ENCODE measurements at regions not wholly inside any gene's neighbourhood (a gene's known extent, or its start where the extent isn't known, plus 50 kb on each side); places are given as distances from the start of the nearest gene placed in this dataset.

- no peaks in the 10 kb centered on the region for H3K36me3 Mint-ChIP-seq
- Histone ChIP-seq H3K4me3 (replicated peaks in 1 of 3; ENCODE audit: low read depth in 2 of 3, low read length in 3 of 3) (no peak overlapping the region), H3K36me3 (replicated peaks in 1 of 2; ENCODE audit: control insufficient read depth in 1 of 2, insufficient read depth in 2 of 2, low read length in 2 of 2) (no peaks in the 10 kb centered on the region), H3K4me1 (ENCODE audit: control insufficient read depth in 1 of 2, insufficient read depth in 2 of 2, low read length in 2 of 2) (no peaks in the 10 kb centered on the region), H3K27me3 (ENCODE audit: control insufficient read depth in 2 of 2, insufficient read depth in 2 of 2, low read length in 2 of 2) (no peaks in the 10 kb centered on the region), H2AFZ (ENCODE audit: insufficient read depth, low read depth, low read length, poor library complexity, severe bottlenecking) (no peak overlapping the region), H3K9ac (ENCODE audit: insufficient read depth, low read length, poor library complexity, severe bottlenecking) (no peak overlapping the region), H3K4me2 (replicated peaks; ENCODE audit: extremely low read depth, low read length, poor library complexity, severe bottlenecking) (no peak overlapping the region), H3K79me2 (ENCODE audit: insufficient read depth, low read length) (no peaks in the 10 kb centered on the region), H3K27ac (ENCODE audit: low read depth in 1 of 2, low read length in 2 of 2) (no peak overlapping the region), H4K20me1 (ENCODE audit: insufficient read depth, low read length) (no peaks in the 10 kb centered on the region), H3K9me3 (replicated peaks in 1 of 2; ENCODE audit: control insufficient read depth in 1 of 2, insufficient read depth in 1 of 2, low read length in 2 of 2) (no peaks in the 10 kb centered on the region)
- intact Hi-C loops (cut with micrococcal nuclease), result no loop called here
- H3K4me1 Mint-ChIP-seq, result peaks cover 6% of the 10 kb centered on the region
- no peak for DNase-seq
- no peak overlapping the region for H3K4me3 Mint-ChIP-seq
- peak overlapping the region in 1 of 7 donors; percentile 35 for H3K27ac Mint-ChIP-seq
- WGBS (ENCODE audit: insufficient coverage), result 82% methylated on average over 1 of the region's 2 CpGs
- TF ChIP-seq, protein P1, sequence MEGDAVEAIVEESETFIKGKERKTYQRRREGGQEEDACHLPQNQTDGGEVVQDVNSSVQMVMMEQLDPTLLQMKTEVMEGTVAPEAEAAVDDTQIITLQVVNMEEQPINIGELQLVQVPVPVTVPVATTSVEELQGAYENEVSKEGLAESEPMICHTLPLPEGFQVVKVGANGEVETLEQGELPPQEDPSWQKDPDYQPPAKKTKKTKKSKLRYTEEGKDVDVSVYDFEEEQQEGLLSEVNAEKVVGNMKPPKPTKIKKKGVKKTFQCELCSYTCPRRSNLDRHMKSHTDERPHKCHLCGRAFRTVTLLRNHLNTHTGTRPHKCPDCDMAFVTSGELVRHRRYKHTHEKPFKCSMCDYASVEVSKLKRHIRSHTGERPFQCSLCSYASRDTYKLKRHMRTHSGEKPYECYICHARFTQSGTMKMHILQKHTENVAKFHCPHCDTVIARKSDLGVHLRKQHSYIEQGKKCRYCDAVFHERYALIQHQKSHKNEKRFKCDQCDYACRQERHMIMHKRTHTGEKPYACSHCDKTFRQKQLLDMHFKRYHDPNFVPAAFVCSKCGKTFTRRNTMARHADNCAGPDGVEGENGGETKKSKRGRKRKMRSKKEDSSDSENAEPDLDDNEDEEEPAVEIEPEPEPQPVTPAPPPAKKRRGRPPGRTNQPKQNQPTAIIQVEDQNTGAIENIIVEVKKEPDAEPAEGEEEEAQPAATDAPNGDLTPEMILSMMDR (IDR thresholded peaks at IDR 0.05), result no peak
- peaks cover 5 to 8% (median 5%) of the 10 kb centered on the region in 3 donors for H3K27me3 Mint-ChIP-seq (ENCODE audit: low read depth in 3 of 3)
- no peaks in the 10 kb centered on the region for H3K9me3 Mint-ChIP-seq
Measured at GRCh38 chr9:90720621-90721265, 78.1 kb upstream of the DIRAS2 start.

DNA sequence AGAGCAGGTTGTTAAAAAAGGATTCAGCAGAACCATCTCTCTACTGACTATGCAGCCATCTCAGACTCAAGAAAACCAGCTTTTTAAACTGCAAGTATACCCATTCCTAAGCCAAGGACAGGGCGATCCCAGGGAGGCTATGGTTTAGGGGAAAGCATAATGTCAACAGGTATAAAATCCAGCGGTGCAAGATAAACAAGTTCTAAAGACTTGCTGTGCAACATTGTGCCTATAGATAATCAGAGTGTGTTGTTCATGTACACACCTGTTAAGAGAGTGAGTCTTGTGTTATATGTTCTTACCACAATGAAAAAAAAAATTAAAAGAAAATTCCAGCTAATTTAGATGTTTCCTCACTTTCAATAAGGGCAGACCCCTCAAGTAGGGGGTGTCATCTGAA, 63.6 kb upstream of the DIRAS2 start:
- Histone ChIP-seq H3K27me3 (ENCODE audit: control insufficient read depth in 2 of 2, insufficient read depth in 2 of 2, low read length in 2 of 2) (no peaks in the 10 kb centered on the region), H3K4me1 (ENCODE audit: control insufficient read depth in 1 of 2, insufficient read depth in 2 of 2, low read length in 2 of 2) (peaks cover 16 to 18% of the 10 kb centered on the region in 2 donors), H3K9ac (ENCODE audit: insufficient read depth, low read length, poor library complexity, severe bottlenecking) (no peak overlapping the region), H2AFZ (ENCODE audit: insufficient read depth, low read depth, low read length, poor library complexity, severe bottlenecking) (no peak overlapping the region), H4K20me1 (ENCODE audit: insufficient read depth, low read length) (no peaks in the 10 kb centered on the region), H3K79me2 (ENCODE audit: insufficient read depth, low read length) (no peaks in the 10 kb centered on the region), H3K4me3 (replicated peaks in 1 of 3; ENCODE audit: low read depth in 2 of 3, low read length in 3 of 3) (no peak overlapping the region), H3K36me3 (replicated peaks in 1 of 2; ENCODE audit: control insufficient read depth in 1 of 2, insufficient read depth in 2 of 2, low read length in 2 of 2) (no peaks in the 10 kb centered on the region), H3K9me3 (replicated peaks in 1 of 2; ENCODE audit: control insufficient read depth in 1 of 2, insufficient read depth in 1 of 2, low read length in 2 of 2) (no peaks in the 10 kb centered on the region), H3K27ac (ENCODE audit: low read depth in 1 of 2, low read length in 2 of 2) (no peak overlapping the region), H3K4me2 (replicated peaks; ENCODE audit: extremely low read depth, low read length, poor library complexity, severe bottlenecking) (no peak overlapping the region)
- Mint-ChIP-seq H3K9me3 (no peaks in the 10 kb centered on the region), H3K36me3 (no peaks in the 10 kb centered on the region), H3K4me1 (peaks cover 20% of the 10 kb centered on the region), H3K27ac (no peak overlapping the region), H3K4me3 (no peak overlapping the region), H3K27me3 (ENCODE audit: low read depth in 3 of 3) (peaks cover 0 to 6% (median 2%) of the 10 kb centered on the region in 3 donors)
- no peak for DNase-seq
- TF ChIP-seq, protein P1 (IDR thresholded peaks at IDR 0.05), result no peak
- no CpG with 5 or more reads among the region's 2 CpGs for WGBS (ENCODE audit: insufficient coverage)
- intact Hi-C loops (cut with micrococcal nuclease), result no loop called here
